Left lung (tissue), 4 donors: ENCODE measurements at regions not wholly inside any gene's neighbourhood (a gene's known extent, or its start where the extent isn't known, plus 50 kb on each side); places are given as distances from the start of the nearest gene placed in this dataset.

Experiments
- ATAC-seq: fragments of 200-7000 bp; cut with Tn5 transposase; one replicate; pipeline ENCODE4 v1.9.1; 2020; ENCODE audit warnings: moderate library complexity
- DNase-seq, 4 donors: peaks; one replicate each; pipeline ENCODE4 v3.0.0-alpha.2; 2013 to 2020
- H3K27ac ChIP-seq, 2 donors: fragments of 200-600 bp; sonication (generic) in 1 of 2; one replicate each; pipeline versions ENCODE4 v1.5.0 to v1.8.0; 2020 to 2021
- H3K27me3 ChIP-seq, 2 donors: fragments of 200-600 bp; sonication (generic) in 1 of 2; one replicate each; pipeline versions ENCODE4 v1.5.0 to v1.8.0; 2020 to 2021
- H3K36me3 ChIP-seq, 2 donors: fragments of 200-600 bp; sonication (generic) in 1 of 2; one replicate each; pipeline versions ENCODE4 v1.5.0 to v1.8.0; 2020 to 2021
- H3K4me1 ChIP-seq, 2 donors: fragments of 200-600 bp; one replicate each; pipeline ENCODE4 v1.8.0; 2021
- H3K4me3 ChIP-seq, 2 donors: fragments of 200-600 bp; sonication (generic) in 1 of 2; one replicate each; pipeline versions ENCODE4 v1.5.0 to v1.8.0; 2020 to 2021; ENCODE audit warnings: mild to moderate bottlenecking in 1 of 2
- H3K9me3 ChIP-seq, 2 donors: fragments of 200-600 bp; sonication (generic) in 1 of 2; one replicate each; pipeline versions ENCODE4 v1.5.0 to v1.8.0; 2020 to 2021
- intact Hi-C, 2 donors: fragments of 100-400 bp; cut with DNase I; formaldehyde crosslinking; loops; one replicate each; pipeline versions ENCODE4 v1.11.2 to v1.14.2; 2022
- TF ChIP-seq, protein P1 (sequence below), 2 donors: fragments of 200-600 bp; sonication (generic) in 1 of 2; IDR thresholded peaks; one replicate each; pipeline versions ENCODE4 v1.5.0 to v1.8.0; 2021; ENCODE audit warnings: antibody characterized with exemption in 2 of 2
- donor health status: DM: no; HTN: yes; CAD: no.
- donor health status: DM: no; HTN: no; CAD: no.

DNA sequence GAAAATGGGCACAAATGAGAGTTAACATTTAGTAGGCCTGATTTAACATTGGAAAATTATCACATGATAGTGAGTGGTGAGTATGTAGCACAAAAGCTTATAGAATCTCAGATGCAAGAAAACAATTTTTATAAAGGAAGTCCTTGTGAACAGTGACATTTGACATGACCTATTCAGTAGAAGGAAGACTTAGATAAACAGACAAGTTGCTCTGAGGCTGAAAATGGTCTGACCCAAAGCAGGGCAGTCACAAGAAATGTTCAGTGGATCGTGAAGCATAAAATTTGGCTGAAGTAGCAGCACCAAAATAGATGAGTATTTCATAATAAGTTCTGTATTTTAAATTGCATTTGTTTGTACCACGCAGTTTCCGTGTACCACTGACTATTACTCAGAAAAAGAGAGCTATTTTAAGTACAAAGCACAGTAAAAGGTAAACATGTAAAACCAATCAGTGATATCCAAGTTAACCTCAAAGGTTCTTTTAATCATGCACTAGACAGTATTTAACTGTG, 605.7 kb upstream of the PABPC4L start:
- DNase-seq (no peak), ATAC-seq (no peak)
- Histone ChIP-seq H3K9me3 (no peaks in the 10 kb centered on the region), H3K4me3 (no peak overlapping the region), H3K4me1 (no peaks in the 10 kb centered on the region), H3K36me3 (no peaks in the 10 kb centered on the region), H3K27ac (no peak overlapping the region), H3K27me3 (no peaks in the 10 kb centered on the region)
- TF ChIP-seq, protein P1, sequence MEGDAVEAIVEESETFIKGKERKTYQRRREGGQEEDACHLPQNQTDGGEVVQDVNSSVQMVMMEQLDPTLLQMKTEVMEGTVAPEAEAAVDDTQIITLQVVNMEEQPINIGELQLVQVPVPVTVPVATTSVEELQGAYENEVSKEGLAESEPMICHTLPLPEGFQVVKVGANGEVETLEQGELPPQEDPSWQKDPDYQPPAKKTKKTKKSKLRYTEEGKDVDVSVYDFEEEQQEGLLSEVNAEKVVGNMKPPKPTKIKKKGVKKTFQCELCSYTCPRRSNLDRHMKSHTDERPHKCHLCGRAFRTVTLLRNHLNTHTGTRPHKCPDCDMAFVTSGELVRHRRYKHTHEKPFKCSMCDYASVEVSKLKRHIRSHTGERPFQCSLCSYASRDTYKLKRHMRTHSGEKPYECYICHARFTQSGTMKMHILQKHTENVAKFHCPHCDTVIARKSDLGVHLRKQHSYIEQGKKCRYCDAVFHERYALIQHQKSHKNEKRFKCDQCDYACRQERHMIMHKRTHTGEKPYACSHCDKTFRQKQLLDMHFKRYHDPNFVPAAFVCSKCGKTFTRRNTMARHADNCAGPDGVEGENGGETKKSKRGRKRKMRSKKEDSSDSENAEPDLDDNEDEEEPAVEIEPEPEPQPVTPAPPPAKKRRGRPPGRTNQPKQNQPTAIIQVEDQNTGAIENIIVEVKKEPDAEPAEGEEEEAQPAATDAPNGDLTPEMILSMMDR (IDR thresholded peaks at IDR 0.05) = no peak
- intact Hi-C loops = no loop called here

DNA sequence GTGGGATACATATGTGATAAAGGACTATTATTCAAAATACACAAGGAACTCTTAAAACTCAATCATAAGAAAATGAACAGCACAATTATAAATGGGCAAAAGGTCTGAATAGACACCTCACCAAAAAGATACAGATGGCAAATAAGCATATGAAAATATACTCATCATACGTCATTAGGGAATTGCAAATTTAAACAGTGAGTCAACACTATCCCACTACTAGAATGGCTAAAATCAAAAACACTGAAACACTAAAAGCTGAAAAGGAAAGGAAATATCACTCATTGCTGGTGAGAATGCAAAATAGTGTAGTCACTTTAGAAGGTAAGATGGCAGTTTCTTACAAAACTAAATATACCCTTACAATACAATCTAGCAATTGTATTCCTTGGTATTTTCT, 597.0 kb upstream of the PABPC4L start:
- no peak for DNase-seq
- Histone ChIP-seq H3K4me1 (no peaks in the 10 kb centered on the region), H3K27me3 (no peaks in the 10 kb centered on the region), H3K27ac (no peak overlapping the region), H3K9me3 (peaks cover 0 to 11% of the 10 kb centered on the region in 2 donors), H3K4me3 (no peak overlapping the region), H3K36me3 (no peaks in the 10 kb centered on the region)
- intact Hi-C loops = no loop called here
- ATAC-seq = no peak
- TF ChIP-seq, protein P1 (IDR thresholded peaks at IDR 0.05) = no peak

DNA sequence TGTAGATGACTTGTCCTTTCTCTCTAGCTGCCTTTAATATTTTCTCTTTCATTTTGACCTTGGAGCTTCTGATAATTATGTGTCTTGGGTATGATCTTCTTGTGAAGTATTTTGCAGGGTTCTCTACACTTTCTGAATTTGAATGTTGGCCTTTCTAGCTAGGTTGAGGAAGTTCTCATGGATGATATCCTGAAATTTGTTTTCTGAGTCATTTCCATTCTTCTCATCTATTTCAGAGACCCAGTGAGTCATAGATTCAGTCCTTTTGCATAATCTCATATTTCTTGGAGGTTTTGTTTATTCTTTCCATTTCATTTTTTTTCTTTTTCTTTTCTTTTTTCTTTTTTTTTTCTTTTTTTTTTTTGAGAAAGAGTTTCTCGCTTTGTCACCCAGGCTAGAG, 585.7 kb upstream of the PABPC4L start:
- no peak for DNase-seq
- no peak overlapping the region for H3K27ac ChIP-seq
- no peaks in the 10 kb centered on the region for H3K36me3 ChIP-seq
- intact Hi-C loops = no loop called here
- TF ChIP-seq, protein P1 (IDR thresholded peaks at IDR 0.05) = no peak
- no peaks in the 10 kb centered on the region for H3K27me3 ChIP-seq
- H3K4me1 ChIP-seq = no peaks in the 10 kb centered on the region
- no peak overlapping the region for H3K4me3 ChIP-seq
- peaks cover 0 to 18% of the 10 kb centered on the region in 2 donors for H3K9me3 ChIP-seq
- no peak for ATAC-seq

DNA sequence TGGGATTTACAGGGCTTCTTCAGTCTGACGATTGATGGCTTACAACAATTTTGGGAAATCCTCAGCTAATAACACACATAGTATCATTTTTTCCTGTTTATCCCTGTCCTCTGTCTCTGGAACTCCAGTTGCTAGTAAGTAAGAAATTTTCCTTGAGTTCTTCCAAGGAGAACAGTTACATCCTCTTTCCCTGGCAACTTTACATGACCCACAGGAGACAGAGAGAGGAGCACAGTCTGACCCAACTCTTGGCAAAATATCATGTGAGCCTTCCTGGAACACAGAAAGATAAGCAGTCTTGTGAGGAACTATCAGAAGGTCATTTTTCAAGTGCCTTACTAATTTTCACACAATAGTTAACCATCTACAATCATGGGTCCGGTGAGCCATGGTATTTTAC, 578.7 kb upstream of the PABPC4L start:
- H3K4me1 ChIP-seq = no peaks in the 10 kb centered on the region
- DNase-seq (no peak), ATAC-seq (no peak)
- H3K27me3 ChIP-seq = no peaks in the 10 kb centered on the region
- intact Hi-C loops = no loop called here
- H3K4me3 ChIP-seq = no peak overlapping the region
- H3K9me3 ChIP-seq = peaks cover 0 to 9% of the 10 kb centered on the region in 2 donors
- no peaks in the 10 kb centered on the region for H3K36me3 ChIP-seq
- H3K27ac ChIP-seq = no peak overlapping the region
- TF ChIP-seq, protein P1 (IDR thresholded peaks at IDR 0.05) = no peak

DNA sequence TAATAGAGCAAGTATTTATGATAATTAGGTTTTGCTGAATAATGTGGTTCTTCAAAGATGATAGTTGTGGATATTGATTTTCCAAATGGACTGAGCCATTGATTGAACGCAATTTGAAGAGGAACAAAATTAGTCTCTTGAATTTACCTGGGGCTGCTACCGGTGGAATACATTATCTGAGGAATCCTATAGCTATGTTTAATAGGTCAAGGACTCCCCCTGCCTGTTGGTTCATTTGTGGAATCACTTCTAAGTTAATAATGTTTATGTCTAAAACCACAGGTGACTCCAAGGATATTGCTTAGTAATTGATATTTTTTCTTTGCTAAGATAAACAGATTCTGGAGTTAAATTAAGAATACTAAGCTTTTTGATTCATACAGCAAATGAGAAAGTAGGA, 576.0 kb upstream of the PABPC4L start:
- Histone ChIP-seq H3K27ac (no peak overlapping the region), H3K4me1 (no peaks in the 10 kb centered on the region), H3K36me3 (no peaks in the 10 kb centered on the region), H3K9me3 (peaks cover 0 to 14% of the 10 kb centered on the region in 2 donors), H3K27me3 (no peaks in the 10 kb centered on the region), H3K4me3 (no peak overlapping the region)
- ATAC-seq (peak; percentile 47), DNase-seq (peak in 1 of 4 donors; percentile 3)
- TF ChIP-seq, protein P1 (IDR thresholded peaks at IDR 0.05) = no peak
- intact Hi-C loops = no loop called here
